NCI-H446 (cell line): ENCODE measurements at regions not wholly inside any gene's neighbourhood (a gene's known extent, or its start where the extent isn't known, plus 50 kb on each side); places are given as distances from the start of the nearest gene placed in this dataset.

Experiments
- DNase-seq, 2 experiments: peaks; one replicate each; lab custom pipeline; 2025; lab: John Stamatoyannopoulos, UW

DNA sequence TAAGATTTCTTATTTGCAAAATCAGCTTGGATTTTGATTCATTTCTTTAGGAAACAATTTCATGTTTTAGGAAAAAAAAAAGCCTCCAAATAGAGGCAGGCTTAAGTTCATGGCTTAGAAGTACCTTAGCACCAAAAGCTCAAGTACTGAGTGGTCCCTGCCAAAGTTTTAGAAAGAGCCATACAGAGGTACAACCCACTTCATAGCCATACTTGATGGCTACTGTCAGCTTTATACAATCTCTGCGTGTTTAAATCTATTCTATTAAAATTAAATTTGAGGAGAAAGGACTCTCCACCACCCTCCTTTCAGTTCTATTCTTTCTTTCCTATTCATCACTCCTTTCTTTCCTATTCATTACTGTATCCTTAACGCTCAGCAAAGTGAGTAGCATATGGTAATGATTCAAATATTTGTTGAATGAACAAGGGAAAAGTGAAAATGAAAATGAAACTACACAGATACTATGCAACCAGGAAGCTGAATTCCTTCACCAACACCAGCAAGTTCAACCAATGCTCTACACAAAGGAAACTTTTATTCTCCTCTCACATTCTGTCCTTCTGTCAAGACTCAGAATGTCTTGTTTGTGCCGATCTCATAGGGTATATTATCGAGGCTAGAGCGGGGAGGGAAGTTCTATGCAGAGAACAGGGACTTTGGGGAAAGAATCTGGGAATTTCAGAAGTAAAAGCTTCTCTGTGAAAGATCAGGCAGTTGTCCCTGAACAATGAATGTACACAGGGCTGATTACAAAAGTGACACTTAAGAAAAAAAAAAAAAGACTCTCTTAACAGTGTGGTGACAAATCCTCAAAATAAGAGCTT is 138.6 kb upstream of the SPEF2 start:
- DNase-seq, result no peak

DNA sequence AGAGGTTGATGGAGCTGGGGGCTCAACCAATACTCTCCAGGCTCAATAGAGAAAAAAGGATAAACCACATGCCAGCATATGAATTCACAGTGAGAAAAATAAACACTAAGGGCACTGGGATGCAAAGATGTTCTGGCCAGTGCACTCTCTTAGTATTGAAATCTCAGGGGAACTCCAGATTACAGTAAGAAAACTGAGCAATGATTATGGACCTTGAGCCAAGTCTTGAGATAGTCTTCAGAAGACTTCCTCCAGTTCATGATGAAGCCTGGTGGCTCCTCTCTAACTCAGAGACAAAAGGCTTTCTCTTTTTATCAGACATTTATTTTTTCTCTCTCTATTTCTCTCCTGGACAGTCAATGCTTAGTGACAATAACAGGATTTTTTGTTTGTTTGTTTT is 139.8 kb upstream of the SPEF2 start:
- DNase-seq, result no peak

DNA sequence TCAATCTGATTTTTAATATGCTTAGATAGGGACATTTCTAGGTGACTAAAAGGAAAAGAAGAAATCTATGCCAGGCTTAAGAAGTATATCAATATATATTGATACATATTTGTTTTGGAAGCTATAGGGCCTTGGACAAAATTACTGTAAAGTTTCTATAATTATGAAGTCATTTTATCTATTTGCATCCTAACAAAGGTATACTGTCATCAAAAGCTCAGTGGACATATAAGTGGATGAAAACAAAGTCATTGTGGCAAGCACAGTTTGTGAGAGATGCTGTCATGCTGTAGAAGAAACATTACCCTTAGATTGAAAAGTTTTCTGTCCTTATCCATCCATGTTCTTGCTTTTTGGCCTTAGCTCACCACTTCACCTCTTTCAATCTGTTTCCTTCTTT is 140.3 kb upstream of the SPEF2 start:
- no peak for DNase-seq

DNA sequence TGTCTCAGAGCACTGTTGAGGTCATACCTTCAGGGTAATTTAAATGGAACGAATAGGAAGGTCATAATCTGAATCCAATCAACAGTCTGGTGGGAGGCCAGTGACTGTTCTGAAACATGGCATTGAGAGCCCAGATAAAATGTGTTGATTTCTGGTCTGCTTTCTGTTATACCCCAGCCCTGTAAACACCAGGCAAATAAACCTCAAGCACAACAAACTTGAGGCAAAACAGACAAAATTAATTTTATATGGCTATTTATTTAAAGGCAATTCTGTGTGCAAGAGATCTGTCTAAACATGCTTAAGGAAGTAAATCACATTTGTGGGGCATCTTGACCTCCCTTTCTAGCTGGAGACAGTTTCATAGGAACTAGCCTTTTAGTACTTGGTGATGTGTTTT is 140.9 kb upstream of the SPEF2 start:
- DNase-seq, result no peak

DNA sequence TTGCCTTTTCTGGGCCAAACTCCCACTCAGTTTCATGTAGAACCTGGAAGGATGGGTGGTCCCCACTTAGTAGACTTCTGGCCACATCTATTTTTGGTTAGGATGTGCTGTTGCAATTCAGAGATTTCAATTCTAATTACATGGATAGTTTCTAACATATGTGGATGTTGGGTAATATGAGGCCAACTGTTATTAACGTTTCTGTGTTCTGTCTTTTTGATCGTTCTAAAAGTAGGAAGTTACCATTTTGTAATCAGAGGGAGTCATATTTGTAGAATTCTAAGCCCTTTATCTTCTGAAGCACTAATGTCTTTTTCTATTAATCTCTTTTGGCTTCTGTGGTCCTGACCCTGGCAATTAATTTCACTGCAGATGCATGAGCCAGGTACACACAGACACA is 141.6 kb upstream of the SPEF2 start:
- DNase-seq, result no peak

DNA sequence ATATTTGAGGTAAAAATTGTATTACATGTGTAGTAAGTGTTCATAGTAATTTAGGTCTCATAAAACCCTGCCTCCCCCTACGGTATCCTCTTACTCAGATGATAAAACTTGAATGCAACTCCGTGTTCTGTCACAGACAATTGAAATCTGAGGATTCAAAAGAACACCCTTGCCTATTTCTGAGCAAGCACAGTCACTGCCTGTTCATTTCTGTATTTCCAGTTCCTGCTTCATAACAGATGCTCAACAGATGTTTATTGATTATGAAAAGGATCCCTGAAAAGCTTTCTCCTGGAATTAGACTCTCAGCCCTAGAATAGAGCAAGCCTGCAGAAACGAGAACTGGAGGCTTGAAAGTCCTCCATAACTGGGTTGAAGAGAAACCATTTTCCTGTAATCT is 144.1 kb upstream of the SPEF2 start:
- DNase-seq, result no peak

DNA sequence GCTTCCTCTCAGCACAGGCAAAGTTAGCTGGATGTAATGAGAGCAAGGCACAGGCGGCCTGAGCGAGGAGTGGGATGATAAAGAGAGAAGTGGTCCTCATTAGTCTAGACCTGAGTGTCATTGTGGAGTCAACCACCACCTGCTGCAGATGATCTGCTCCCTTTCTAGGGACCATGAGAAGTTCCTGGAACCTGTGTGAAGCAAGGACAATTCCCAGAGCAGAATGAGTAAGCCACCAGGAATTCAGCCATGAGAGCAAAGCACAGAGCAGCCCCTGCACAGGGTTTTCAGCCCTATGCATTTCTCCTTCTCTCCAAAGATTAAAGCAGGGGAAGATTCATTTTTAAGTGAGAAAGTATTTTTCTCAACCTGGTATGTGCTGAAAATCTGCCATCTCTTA is 146.8 kb upstream of the SPEF2 start:
- DNase-seq, result no peak

DNA sequence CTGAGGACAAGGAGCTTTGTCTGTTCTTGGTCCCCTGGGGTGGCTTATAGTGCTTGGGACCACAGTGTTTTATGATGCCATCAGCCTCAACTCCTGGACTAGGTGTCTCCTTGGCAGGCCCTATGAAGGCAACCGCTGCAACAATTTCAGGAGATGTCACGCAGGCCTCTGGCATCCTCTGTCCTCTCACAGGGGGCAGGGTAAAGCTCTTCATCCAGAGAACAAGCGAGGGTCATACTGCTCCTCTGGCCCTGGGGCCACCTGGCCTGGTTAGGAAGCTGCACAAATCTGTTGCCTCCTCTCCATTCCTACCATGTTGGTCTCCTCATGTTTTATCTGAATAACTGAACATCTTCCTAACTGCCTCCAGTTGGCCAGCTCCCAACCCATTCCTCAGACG is 148.9 kb upstream of the SPEF2 start:
- no peak for DNase-seq

DNA sequence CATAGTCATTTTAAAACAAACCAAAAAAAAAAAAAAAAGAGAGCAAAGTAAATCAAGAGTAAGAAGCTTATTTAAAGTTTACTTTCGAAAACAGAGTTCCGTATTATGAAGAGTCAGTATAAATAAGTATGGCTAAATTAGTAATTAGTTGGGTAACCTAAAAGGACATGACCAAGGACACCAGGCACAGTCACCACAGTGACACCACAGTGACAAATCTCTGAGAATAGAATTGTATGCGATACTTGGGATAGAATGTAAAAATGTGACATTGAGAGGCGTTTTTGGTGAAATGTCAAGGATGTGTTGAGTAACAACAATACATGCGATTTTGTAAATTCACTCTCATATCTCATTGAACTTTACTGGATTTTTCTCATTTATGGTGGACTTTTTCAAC is 150.9 kb upstream of the SPEF2 start:
- DNase-seq, result no peak

DNA sequence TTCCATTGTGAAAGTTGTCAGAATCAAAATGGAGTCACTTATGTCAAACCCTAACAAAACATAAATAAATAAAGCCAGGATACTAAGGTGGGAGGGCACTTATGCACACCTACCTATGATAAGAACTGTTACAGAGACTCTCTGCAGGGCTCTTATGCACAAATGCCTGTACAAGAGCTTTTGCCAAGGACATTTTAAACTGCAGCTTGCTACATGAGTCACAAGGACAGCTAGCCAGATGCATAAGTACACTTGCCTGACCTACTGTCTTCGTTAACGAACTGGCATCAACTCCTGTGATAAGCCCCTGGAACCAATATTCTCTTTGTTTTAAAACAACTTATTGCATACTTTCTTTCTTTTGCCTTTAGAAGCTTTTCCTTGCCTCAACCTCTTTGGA is 152.9 kb upstream of the SPEF2 start:
- DNase-seq, result no peak

DNA sequence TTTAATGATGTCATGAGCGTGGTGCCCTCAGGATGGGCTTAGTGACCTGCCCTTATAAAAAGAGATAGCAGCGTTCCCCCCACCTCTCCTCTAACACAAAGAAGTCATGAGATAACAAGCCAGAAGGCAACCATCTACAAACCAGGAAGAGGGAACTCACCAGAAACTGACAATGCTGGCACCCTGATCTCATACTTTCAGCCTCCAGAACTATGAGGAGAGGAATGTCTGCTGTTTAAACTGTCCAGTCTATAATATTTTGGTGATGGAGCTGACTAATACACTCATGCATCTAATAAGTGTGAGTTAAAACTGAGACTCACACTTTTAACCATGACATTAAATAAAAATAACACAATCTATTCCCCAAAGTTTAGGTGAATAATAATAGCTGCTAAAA is 156.1 kb upstream of the SPEF2 start:
- no peak for DNase-seq

DNA sequence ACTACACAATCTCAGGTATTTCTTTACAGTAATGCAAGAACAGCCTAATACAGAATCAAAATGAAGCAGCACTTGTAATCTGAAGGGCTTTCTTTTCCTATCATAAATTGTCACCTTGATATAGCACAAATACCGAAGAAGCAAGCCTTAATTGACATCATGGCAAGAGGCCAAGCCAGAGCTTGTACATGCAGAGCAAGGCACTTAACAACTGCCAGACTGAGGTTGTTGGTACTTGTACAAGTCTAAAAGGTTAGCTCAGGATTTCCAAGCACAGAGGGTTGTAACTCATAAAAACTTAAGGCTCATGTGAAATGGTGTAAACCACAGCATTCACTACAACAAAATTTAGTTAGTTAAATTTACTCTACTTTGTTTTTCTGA is 158.8 kb upstream of the SPEF2 start:
- peak; percentile 56 to 81 for DNase-seq

DNA sequence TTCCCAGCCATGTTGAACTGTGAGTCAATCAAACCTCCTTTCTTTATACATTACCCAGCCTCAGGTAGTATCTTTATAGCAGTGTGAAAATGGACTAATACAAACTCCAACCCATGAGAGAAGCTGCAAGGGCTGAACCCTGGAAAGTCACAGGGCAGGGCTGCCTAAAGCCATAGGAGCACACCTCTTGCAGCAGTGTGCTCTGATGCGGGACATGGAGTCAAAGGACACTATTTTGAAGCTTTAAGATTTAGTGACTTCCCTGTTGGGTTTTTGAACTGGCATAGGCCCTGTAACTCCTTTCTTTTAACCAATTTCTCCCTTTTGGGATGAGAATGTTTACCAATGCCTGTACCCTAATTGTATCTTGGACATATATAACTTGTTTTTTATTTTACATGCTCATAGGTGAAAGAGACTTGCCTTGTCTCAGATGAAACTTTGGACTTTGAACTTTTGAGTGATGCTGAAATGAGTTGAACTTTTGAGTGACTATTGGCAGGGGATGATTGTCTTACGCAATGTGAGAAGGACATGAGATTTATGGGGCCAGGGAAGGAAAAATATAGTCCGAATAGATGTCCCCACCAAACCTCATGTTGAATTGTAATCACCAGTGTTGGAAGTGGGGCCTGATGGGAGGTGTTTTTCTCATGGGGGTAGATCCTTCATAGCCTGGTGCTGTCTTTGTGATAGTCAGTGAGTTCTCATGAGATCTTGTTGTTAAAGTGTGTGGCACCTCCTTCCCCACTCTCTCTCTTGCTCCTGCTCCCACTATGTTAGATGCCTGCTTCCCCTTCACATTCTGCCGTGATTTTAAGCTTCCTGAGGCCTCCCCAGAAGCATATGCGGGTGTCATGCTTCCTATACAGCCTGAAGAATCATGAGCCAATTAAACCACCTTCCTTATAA is 159.5 kb upstream of the SPEF2 start:
- DNase-seq, result no peak

DNA sequence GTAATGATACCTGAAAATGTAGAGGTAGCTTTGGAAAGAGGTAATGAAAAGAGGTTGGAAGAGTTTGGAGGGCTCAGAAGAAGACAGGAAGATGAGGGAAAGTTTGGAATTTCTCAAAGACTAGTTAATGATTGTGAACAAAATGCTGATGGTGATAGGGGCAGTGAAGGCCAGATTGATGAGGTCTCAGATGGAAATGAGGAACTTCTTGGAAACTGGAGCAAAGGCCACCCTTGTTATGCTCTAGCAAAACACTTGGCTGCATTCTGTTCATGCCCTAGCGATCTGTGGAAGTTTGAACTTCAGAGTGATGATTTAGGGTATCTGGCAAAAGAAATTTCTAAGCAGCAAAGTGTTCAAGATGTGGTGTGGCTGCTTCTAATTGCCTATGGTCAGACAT is 161.2 kb upstream of the SPEF2 start:
- DNase-seq, result no peak

DNA sequence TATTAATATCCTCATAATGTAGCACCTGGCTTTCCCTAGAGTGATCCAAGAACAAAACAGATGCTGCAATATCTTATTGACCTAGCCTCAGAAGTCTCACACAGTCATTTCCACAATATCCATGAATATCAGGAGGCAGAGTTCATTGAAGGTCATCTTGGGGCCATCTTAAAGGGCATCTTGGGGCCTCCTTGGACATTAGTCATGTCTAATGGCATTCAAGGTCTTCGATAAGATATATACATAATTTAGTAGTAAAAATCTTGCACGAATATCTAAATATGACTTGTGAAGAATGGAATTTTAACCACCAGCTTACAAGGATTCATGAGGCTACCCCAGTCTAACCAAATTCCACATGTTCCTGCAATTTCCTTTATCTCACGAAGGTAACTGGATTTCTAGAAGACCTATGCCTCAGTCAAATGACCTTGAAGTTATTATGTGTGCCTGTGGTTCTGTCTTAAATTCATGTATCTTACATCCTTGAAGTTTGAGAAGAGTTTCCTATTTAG is 163.6 kb upstream of the SPEF2 start:
- no peak for DNase-seq

DNA sequence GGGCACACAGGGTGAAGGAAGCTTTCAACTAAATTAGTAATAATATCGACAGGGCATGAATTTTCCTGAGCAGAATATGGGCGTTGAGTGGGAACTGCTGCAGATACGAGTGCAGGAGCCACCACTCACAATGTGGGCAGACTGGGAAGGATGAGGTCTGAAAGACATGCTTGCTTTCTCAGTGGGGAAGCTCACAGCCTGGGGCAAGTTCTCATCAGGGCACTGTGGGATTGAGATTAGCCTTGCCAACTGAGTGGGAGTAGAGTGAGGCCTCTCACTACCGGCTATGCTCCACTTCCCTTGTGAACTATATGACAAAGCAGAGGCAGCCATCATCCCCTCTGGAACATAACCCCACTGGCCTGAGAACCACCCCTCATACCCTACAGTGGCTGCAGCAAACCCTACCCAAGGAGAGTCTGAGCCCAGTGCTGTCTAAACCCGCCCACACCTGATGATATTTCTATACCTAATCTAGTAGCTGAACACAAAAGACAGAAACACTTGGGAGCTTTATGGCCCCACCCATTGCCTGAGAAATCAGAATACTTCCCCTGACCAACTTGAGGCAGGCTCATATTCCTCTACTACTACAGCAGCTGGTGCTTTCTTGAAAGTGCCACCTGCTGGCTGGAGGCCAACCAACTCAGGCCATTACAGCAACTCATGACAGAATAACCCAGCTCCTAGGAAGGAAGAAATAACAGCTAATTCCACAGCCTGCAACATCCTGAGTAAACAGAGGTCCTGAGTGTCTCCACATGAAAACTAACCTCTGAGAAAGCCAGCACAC is 173.7 kb upstream of the SPEF2 start:
- no peak for DNase-seq

DNA sequence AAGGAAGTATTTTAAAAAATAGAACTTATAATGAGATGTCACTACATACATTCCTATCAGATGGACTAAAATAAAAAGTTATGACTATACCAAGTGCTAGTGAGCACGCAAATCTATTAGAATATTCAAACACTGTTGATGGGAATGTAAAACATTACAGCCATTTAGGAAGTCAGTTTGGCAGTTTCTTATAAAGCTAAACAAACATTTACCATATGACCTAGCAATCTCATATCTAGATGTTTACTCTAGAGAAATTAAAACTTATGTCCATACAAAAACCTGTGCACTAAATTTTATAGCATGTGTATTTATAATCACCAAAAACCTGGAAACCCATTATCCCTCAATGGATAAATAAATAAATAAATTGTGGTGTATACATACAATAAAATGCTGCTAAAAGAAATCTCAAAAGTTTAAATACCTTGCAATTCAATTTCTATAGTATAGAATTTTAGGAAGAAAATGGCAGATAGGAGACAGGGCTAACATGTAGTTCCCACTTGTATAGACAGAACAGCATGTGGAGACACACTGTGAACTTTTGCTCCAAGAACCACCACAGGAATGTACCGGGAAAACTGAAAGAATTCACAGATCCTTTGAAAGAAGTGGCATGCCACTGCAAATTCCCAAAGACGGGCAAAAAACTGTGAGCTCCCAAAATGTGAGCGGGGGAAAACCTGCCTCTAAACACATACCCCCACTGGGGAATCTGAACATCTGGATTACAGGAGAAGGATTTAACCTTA is 174.6 kb upstream of the SPEF2 start:
- no peak for DNase-seq

DNA sequence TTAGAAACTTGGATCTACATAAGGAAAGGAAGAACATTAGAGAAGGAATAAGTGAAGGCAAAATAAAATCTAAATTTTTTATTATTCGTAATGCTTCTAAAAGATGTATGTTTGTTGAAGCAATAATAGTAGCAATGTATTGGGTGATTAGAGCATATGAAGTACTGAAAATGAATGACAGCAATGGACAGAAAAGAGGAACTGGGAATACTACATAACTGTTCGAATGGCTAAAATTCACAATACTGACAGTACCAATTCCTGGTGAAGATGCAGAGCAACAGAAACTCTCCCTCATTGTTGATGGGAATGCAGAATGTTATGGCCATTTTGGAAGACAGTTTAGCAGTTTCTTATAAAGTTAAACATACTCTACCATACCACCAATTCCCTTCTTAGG is 177.3 kb upstream of the SPEF2 start:
- no peak for DNase-seq

DNA sequence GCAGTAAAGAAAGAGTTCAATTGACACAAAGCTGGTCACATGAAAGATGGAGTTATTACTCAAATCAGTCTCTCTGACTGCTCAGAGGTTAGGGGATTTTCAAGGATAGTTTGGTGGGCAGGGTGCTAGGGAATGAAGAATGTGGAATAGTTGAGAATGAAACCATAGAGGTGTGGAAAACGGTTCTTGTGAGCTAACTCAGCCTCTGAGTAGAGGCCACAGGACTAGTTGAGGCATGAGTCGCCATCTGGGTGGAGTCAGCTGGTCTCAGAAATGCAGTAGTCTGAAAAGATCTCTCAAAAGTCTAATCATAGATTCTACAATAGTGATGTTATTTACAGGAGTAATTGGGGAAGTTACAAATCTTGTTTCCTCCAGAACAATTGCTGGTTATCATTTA is 178.9 kb upstream of the SPEF2 start:
- no peak for DNase-seq

DNA sequence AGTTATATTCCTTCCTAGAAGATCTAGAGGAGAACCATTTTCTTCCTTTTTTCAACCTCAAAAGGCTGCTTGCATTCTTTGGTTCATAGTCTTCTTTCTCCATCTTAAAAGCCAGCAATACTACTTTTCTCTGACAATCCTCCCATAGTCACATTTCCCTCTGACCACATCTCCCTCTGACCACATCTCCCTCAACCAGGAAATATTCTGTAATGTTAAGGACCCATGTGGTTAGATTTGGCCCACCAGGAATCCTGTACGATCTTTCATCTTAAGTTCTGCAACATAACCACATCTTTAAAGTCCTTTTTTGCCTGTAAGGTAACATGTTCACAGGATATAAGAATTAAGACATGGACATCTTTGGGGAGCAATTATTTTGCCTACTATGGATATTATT is 179.4 kb upstream of the SPEF2 start:
- DNase-seq, result no peak

DNA sequence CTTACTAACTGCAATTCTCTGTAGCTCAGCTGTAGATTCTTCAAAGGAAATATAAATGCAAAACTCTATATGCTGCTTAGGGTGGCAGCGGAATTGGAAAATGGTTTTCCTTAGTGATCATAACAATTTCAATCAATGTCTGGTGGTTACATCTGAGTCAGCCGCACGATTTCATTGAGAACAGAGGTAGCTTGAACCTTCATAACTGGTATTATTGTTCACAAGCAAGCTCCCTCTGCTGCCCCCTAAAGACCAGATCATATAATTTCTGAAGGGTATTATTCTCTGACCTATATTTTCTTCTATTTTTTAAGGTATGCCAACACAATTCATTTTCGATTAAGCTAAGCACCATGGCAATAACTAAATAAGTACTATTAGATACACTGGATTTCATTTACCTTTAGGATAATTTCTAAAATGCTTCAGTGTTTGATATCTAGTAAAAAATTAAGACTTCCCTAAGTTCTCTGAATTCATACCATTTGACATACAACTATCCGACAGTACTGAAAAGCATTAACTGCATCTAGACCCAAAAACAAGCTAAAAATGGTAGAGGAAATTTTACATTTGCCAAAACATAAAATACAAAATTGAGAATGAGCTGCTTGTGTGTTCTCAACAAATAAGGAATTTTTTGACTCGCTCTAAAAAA is 181.1 kb upstream of the SPEF2 start:
- peak; percentile 52 to 82 for DNase-seq
